SU-DHL-6 (cell line): ENCODE measurements at regions not wholly inside any gene's neighbourhood (a gene's known extent, or its start where the extent isn't known, plus 50 kb on each side); places are given as distances from the start of the nearest gene placed in this dataset.

ENCODE experiments used
- H2AFZ ChIP-seq: fragments of 200-600 bp; sonication (generic); 2 replicates; pipeline ENCODE4 v1.6.1; 2014; ENCODE audit warnings: low read depth, mild to moderate bottlenecking, moderate library complexity, mixed read lengths, antibody characterized with exemption, low read length; ENCODE audit not compliant: severe bottlenecking
- H3F3A ChIP-seq: fragments of 200-600 bp; shearing (Covaris generic); 2 replicates; pipeline ENCODE4 v1.6.0; 2016; ENCODE audit warnings: antibody characterized with exemption, mild to moderate bottlenecking; ENCODE audit not compliant: insufficient read depth
- H3K27ac ChIP-seq: fragments of 200-600 bp; sonication (generic); 2 replicates; pipeline ENCODE4 v1.5.1; 2016; ENCODE audit warnings: low read depth, mild to moderate bottlenecking, low read length, moderate library complexity, mixed read lengths
- H3K27me3 ChIP-seq: fragments of 200-600 bp; sonication (generic), shearing (Covaris generic); 2 replicates; pipeline ENCODE4 v1.6.0; 2014; ENCODE audit warnings: mild to moderate bottlenecking, low read length
- H3K36me3 ChIP-seq: fragments of 200-600 bp; sonication (generic); 2 replicates; pipeline ENCODE4 v1.6.1; 2014; ENCODE audit warnings: mild to moderate bottlenecking, low read length, mixed read lengths
- H3K4me2 ChIP-seq: fragments of 300-600, 200-600 bp; shearing (Covaris generic), sonication (generic); 2 replicates; pipeline ENCODE4 v1.6.0; 2014; ENCODE audit warnings: low read length, low read depth, mild to moderate bottlenecking; ENCODE audit not compliant: poor library complexity, severe bottlenecking
- H3K4me3 ChIP-seq: fragments of 200-600 bp; sonication (generic); 2 replicates; pipeline ENCODE4 v1.5.1; 2014; ENCODE audit warnings: antibody characterized with exemption, low read length, mild to moderate bottlenecking, mixed read lengths; ENCODE audit not compliant: insufficient read depth, poor library complexity, severe bottlenecking
- H3K79me2 ChIP-seq: fragments of 200-600 bp; sonication (generic); 2 replicates; pipeline ENCODE4 v1.6.1; 2014; ENCODE audit warnings: mild to moderate bottlenecking, low read length, moderate library complexity; ENCODE audit not compliant: insufficient read depth
- H3K9ac ChIP-seq: fragments of 200-600 bp; sonication (generic); 2 replicates; pipeline ENCODE4 v1.7.0; 2014; ENCODE audit warnings: mild to moderate bottlenecking, low read length
- H3K9me2 ChIP-seq: fragments of 200-600 bp; sonication (generic); replicated peaks from 2 replicates; pipeline ENCODE4 v1.6.1; 2014; ENCODE audit warnings: low read length; ENCODE audit not compliant: insufficient read depth
- H3K9me3 ChIP-seq: fragments of 200-600 bp; sonication (generic); 2 replicates; pipeline ENCODE4 v1.6.1; 2014; ENCODE audit warnings: low read length, mixed read lengths; ENCODE audit not compliant: insufficient read depth
- H4K20me1 ChIP-seq: fragments of 200-600 bp; sonication (generic); 2 replicates; pipeline ENCODE4 v1.6.1; 2014; ENCODE audit warnings: low read depth, mild to moderate bottlenecking, antibody characterized with exemption, low read length, moderate library complexity, mixed read lengths
- CTCF ChIP-seq: fragments of 200-600 bp; sonication (generic); IDR thresholded peaks from one replicate; pipeline ENCODE4 v1.5.1; 2017; ENCODE audit warnings: antibody characterized with exemption, mild to moderate bottlenecking, low read length, moderate library complexity; ENCODE audit not compliant: insufficient read depth, poor library complexity, severe bottlenecking
- EZH2phosphoT487 ChIP-seq: fragments of 200-600 bp; sonication (generic), shearing (Covaris generic); conservative IDR thresholded peaks from 2 replicates; pipeline ENCODE4 v1.6.1; 2018; ENCODE audit warnings: mild to moderate bottlenecking, antibody characterized with exemption, low read length, moderate library complexity, mixed read lengths

GRCh38 chr1:36743286-36744005, 260.7 kb upstream of the CSF3R start:
- Histone ChIP-seq H3K9me2 (no peaks in the 10 kb centered on the region), H3K4me3 (no peak overlapping the region), H4K20me1 (no peaks in the 10 kb centered on the region), H3K9me3 (no peaks in the 10 kb centered on the region), H3F3A (no peaks in the 10 kb centered on the region), H3K27me3 (no peaks in the 10 kb centered on the region), H3K4me2 (no peak overlapping the region), H3K79me2 (no peaks in the 10 kb centered on the region), H3K27ac (no peak overlapping the region), H3K9ac (no peak overlapping the region), H2AFZ (no peak overlapping the region), H3K36me3 (no peaks in the 10 kb centered on the region)
- TF ChIP-seq CTCF = no peak
- TF ChIP-seq EZH2phosphoT487 = no peak

GRCh38 chr1:36741066-36741465, 258.4 kb upstream of the CSF3R start:
- Histone ChIP-seq H3K9me2 (no peaks in the 10 kb centered on the region), H3K9ac (no peak overlapping the region), H3K79me2 (no peaks in the 10 kb centered on the region), H3K4me2 (no peak overlapping the region), H2AFZ (no peak overlapping the region), H3K9me3 (no peaks in the 10 kb centered on the region), H3K4me3 (no peak overlapping the region), H4K20me1 (no peaks in the 10 kb centered on the region), H3K27ac (no peak overlapping the region), H3K27me3 (no peaks in the 10 kb centered on the region), H3F3A (no peaks in the 10 kb centered on the region), H3K36me3 (no peaks in the 10 kb centered on the region)
- TF ChIP-seq CTCF (no peak), EZH2phosphoT487 (no peak)

GRCh38 chr1:36740446-36740845, 257.7 kb upstream of the CSF3R start:
- no peak overlapping the region for H3K4me2 ChIP-seq
- no peaks in the 10 kb centered on the region for H3K9me3 ChIP-seq
- H3K27me3 ChIP-seq = no peaks in the 10 kb centered on the region
- H3K79me2 ChIP-seq = no peaks in the 10 kb centered on the region
- H3K9me2 ChIP-seq = no peaks in the 10 kb centered on the region
- no peak overlapping the region for H3K9ac ChIP-seq
- H4K20me1 ChIP-seq = no peaks in the 10 kb centered on the region
- no peak for TF ChIP-seq EZH2phosphoT487
- no peak for TF ChIP-seq CTCF
- H3K4me3 ChIP-seq = no peak overlapping the region
- no peaks in the 10 kb centered on the region for H3K36me3 ChIP-seq
- no peak overlapping the region for H2AFZ ChIP-seq
- no peak overlapping the region for H3K27ac ChIP-seq
- H3F3A ChIP-seq = no peaks in the 10 kb centered on the region
